ENCODE measurements at regions not wholly inside any gene's neighbourhood (a gene's known extent, or its start where the extent isn't known, plus 50 kb on each side); places are given as distances from the start of the nearest gene placed in this dataset.

DNA sequence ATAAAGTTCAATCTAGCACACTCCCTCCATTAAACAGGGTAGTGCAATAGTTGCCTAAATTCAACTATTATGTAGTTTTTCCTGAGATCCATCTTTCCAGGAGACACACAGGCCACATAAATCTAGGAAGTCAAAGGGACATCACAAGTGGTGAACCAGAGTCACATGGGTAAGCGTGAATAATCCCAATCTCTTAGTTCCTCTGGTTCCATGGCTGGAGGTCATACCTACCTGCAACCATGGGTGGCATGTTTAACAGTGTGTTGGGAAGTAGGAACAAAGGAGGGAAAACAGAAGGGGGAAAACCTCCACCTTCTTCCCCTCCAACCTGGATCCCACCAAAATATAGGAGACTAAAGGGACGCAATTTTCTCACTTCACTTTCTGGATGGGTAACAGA lies 2651.6 kb downstream of the ARAP2 start:
- TF ChIP-seq, protein P1, sequence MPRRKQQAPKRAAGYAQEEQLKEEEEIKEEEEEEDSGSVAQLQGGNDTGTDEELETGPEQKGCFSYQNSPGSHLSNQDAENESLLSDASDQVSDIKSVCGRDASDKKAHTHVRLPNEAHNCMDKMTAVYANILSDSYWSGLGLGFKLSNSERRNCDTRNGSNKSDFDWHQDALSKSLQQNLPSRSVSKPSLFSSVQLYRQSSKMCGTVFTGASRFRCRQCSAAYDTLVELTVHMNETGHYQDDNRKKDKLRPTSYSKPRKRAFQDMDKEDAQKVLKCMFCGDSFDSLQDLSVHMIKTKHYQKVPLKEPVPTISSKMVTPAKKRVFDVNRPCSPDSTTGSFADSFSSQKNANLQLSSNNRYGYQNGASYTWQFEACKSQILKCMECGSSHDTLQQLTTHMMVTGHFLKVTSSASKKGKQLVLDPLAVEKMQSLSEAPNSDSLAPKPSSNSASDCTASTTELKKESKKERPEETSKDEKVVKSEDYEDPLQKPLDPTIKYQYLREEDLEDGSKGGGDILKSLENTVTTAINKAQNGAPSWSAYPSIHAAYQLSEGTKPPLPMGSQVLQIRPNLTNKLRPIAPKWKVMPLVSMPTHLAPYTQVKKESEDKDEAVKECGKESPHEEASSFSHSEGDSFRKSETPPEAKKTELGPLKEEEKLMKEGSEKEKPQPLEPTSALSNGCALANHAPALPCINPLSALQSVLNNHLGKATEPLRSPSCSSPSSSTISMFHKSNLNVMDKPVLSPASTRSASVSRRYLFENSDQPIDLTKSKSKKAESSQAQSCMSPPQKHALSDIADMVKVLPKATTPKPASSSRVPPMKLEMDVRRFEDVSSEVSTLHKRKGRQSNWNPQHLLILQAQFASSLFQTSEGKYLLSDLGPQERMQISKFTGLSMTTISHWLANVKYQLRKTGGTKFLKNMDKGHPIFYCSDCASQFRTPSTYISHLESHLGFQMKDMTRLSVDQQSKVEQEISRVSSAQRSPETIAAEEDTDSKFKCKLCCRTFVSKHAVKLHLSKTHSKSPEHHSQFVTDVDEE (CRISPR knock-in tag; IDR thresholded peaks at IDR 0.05) = no peak
- TF ChIP-seq TOX (CRISPR knock-in tag; IDR thresholded peaks at IDR 0.05; ENCODE audit: borderline replicate concordance) = no peak
- no peak for TF ChIP-seq ZFP30 (CRISPR knock-in tag; IDR thresholded peaks at IDR 0.05)
- no peak for ATAC-seq

DNA sequence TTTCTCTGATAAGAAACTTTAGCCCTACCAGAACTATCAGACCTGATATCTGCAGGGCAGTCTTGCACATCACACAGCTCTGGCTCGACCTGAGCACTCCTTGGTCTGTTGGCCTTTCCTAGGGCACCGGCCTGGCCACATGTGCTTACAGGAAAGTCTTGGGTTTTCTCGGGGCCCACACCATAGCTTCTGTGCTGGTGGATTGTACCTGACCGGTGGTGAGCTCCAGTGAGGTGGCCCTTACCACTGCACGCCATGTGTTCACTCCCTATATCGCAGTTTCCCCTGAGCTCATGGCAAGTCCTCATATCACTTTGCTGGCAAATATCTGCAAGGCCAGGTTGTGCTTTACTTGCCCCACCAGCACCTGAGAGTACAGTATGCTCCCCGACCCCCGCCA lies 2637.4 kb downstream of the ARAP2 start:
- no peak for TF ChIP-seq ESRRG (CRISPR knock-in tag; IDR thresholded peaks at IDR 0.05)
- TF ChIP-seq, protein P1 (CRISPR knock-in tag; IDR thresholded peaks at IDR 0.05) = no peak
- no peak for ATAC-seq

DNA sequence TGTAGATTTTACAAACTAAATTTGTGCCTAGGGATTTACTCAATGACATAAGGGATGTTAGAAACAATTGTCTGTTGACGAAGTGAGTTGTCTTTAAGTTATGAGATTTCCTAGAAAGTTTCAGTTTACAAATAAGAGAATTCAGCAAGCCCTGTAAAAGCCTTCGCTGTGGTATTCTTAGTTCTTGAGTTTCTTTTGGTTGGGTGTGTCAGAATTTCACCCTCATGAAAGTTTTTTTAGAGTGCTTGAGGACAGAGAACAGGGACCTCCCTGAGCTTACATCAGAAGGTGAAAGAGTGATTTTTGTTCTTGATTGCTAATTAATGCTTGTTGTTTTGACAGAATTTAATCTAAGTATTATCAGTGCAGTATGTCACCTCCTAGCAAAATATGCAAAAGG lies 2628.2 kb downstream of the ARAP2 start:
- ATAC-seq = no peak
- TF ChIP-seq BACH2 (CRISPR knock-in tag; IDR thresholded peaks at IDR 0.05; ENCODE audit: borderline replicate concordance) = no peak
- TF ChIP-seq SNAI2 (CRISPR knock-in tag; IDR thresholded peaks at IDR 0.05) = no peak
- no peak for TF ChIP-seq RARB (CRISPR knock-in tag; IDR thresholded peaks at IDR 0.05)
- no peak for TF ChIP-seq TOX (CRISPR knock-in tag; IDR thresholded peaks at IDR 0.05; ENCODE audit: borderline replicate concordance)
- no peak for TF ChIP-seq ESRRG (CRISPR knock-in tag; IDR thresholded peaks at IDR 0.05)
- TF ChIP-seq GLIS3 (CRISPR knock-in tag; IDR thresholded peaks at IDR 0.05) = no peak
- TF ChIP-seq, protein P2, sequence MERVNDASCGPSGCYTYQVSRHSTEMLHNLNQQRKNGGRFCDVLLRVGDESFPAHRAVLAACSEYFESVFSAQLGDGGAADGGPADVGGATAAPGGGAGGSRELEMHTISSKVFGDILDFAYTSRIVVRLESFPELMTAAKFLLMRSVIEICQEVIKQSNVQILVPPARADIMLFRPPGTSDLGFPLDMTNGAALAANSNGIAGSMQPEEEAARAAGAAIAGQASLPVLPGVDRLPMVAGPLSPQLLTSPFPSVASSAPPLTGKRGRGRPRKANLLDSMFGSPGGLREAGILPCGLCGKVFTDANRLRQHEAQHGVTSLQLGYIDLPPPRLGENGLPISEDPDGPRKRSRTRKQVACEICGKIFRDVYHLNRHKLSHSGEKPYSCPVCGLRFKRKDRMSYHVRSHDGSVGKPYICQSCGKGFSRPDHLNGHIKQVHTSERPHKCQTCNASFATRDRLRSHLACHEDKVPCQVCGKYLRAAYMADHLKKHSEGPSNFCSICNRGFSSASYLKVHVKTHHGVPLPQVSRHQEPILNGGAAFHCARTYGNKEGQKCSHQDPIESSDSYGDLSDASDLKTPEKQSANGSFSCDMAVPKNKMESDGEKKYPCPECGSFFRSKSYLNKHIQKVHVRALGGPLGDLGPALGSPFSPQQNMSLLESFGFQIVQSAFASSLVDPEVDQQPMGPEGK (CRISPR knock-in tag; IDR thresholded peaks at IDR 0.05; ENCODE audit: borderline replicate concordance) = no peak
- no peak for TF ChIP-seq ZFP30 (CRISPR knock-in tag; IDR thresholded peaks at IDR 0.05)
- TF ChIP-seq, protein P1 (CRISPR knock-in tag; IDR thresholded peaks at IDR 0.05) = no peak

DNA sequence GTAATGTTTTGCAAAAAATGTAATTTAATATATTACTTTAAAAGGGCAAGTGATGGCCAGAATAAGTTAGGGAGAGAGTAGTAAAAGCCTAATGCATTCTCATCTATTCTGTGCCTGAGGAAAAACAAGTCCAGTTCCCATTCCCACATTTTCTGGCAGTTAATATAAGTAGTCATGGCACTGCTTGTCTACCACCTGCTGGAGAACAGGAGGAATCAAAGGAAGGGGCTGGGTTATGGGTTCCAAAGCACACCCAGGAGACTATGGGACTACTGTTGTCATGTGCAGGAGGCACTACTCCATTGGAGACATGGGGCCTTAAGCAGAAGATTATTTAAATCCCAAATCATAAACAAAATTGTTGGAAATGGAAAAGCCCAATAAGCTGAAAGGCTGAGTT lies 2618.6 kb downstream of the ARAP2 start:
- ATAC-seq = no peak
- TF ChIP-seq, protein P2 (CRISPR knock-in tag; IDR thresholded peaks at IDR 0.05; ENCODE audit: borderline replicate concordance) = no peak
- TF ChIP-seq TCF4 (CRISPR knock-in tag; IDR thresholded peaks at IDR 0.05; ENCODE audit: borderline replicate concordance) = no peak
- TF ChIP-seq ZNF8 (CRISPR knock-in tag; IDR thresholded peaks at IDR 0.05) = no peak

DNA sequence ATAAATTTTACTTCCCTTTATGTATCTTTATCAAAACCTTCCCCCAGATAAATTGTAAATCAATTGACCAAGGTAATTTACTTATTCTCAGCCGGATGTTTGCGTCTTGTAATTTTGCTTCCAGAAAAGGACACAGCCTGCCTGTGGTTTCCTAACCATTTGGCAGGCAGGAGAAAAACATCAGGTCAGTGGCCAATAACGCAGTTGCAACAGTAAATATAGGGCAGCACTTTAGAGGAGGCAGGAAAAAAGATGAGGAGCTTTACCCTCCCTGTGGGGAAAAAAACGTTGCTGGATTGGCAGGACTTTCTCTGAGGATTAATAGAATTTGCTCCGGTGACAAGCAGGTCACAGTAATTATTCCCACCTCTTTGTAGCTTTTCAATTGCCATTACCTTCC lies 2618.1 kb downstream of the ARAP2 start:
- ATAC-seq = no peak
- TF ChIP-seq RARB (CRISPR knock-in tag; IDR thresholded peaks at IDR 0.05) = no peak
- no peak for TF ChIP-seq ZNF70 (CRISPR knock-in tag; IDR thresholded peaks at IDR 0.05)
- no peak for TF ChIP-seq PPARA (CRISPR knock-in tag; IDR thresholded peaks at IDR 0.05; ENCODE audit: borderline replicate concordance)
- no peak for TF ChIP-seq ZNF565 (CRISPR knock-in tag; conservative IDR thresholded peaks at IDR 0.05; ENCODE audit: low read depth)
- TF ChIP-seq OSR1 (CRISPR knock-in tag; IDR thresholded peaks at IDR 0.05) = no peak
- TF ChIP-seq, protein P1 (CRISPR knock-in tag; IDR thresholded peaks at IDR 0.05) = no peak
- TF ChIP-seq BACH2 (CRISPR knock-in tag; IDR thresholded peaks at IDR 0.05; ENCODE audit: borderline replicate concordance) = no peak
- TF ChIP-seq ZFP3 (CRISPR knock-in tag; IDR thresholded peaks at IDR 0.05) = no peak
- TF ChIP-seq ZFP30 (CRISPR knock-in tag; IDR thresholded peaks at IDR 0.05) = no peak
- TF ChIP-seq ZNF8 (CRISPR knock-in tag; IDR thresholded peaks at IDR 0.05) = no peak
- no peak for TF ChIP-seq TOX (CRISPR knock-in tag; IDR thresholded peaks at IDR 0.05; ENCODE audit: borderline replicate concordance)
- no peak for TF ChIP-seq GLIS3 (CRISPR knock-in tag; IDR thresholded peaks at IDR 0.05)
- no peak for TF ChIP-seq ESRRG (CRISPR knock-in tag; IDR thresholded peaks at IDR 0.05)
- no peak for TF ChIP-seq ISL1 (CRISPR knock-in tag; IDR thresholded peaks at IDR 0.05)
- TF ChIP-seq ARNTL (CRISPR knock-in tag; IDR thresholded peaks at IDR 0.05; ENCODE audit: borderline replicate concordance, low read depth) = no peak

Data from SK-N-SH treated with all-trans-retinoic acid at 6 μM for 48 hours (cell line).